HK-2 (cell line): ENCODE measurements at regions not wholly inside any gene's neighbourhood (a gene's known extent, or its start where the extent isn't known, plus 50 kb on each side); places are given as distances from the start of the nearest gene placed in this dataset.

Experiments used
- DNase-seq: peaks from one replicate; pipeline ENCODE4 v3.0.0-alpha.2; 2018; ENCODE audit not compliant: unreplicated experiment

GRCh38 chr5:166363087-166363760, 1928.2 kb upstream of the WWC1 start:
- DNase-seq = no peak

- DNase-seq = no peak
These were observed 1926.3 kb upstream of the WWC1 start for GRCh38 chr5:166365164-166365563.

GRCh38 chr5:166367391-166367790, 1924.1 kb upstream of the WWC1 start:
- no peak for DNase-seq

GRCh38 chr5:166369346-166369745, 1922.1 kb upstream of the WWC1 start:
- no peak for DNase-seq

- no peak for DNase-seq
These were observed 1921.6 kb upstream of the WWC1 start for GRCh38 chr5:166369807-166370206.

- DNase-seq = no peak
These were observed 1920.3 kb upstream of the WWC1 start for GRCh38 chr5:166370928-166371690.

GRCh38 chr5:166373817-166374216, 1917.6 kb upstream of the WWC1 start:
- no peak for DNase-seq

- DNase-seq = no peak
These were observed 1913.7 kb upstream of the WWC1 start for GRCh38 chr5:166377756-166378155.

- no peak for DNase-seq
These were observed 1911.9 kb upstream of the WWC1 start for GRCh38 chr5:166379517-166379916.

GRCh38 chr5:166382031-166382430, 1909.4 kb upstream of the WWC1 start:
- no peak for DNase-seq

GRCh38 chr5:166398131-166398530, 1893.3 kb upstream of the WWC1 start:
- DNase-seq = no peak

GRCh38 chr5:166399781-166400180, 1891.7 kb upstream of the WWC1 start:
- no peak for DNase-seq

- DNase-seq = no peak
These were observed 1890.1 kb upstream of the WWC1 start for GRCh38 chr5:166401391-166401790.

GRCh38 chr5:166412191-166412590, 1879.3 kb upstream of the WWC1 start:
- DNase-seq = no peak

GRCh38 chr5:166427211-166427610, 1864.2 kb upstream of the WWC1 start:
- DNase-seq = no peak

GRCh38 chr5:166428264-166428803, 1863.1 kb upstream of the WWC1 start:
- DNase-seq = no peak

GRCh38 chr5:166430491-166431319, 1860.7 kb upstream of the WWC1 start:
- DNase-seq = no peak

GRCh38 chr5:166431456-166431855, 1860.0 kb upstream of the WWC1 start:
- no peak for DNase-seq

- DNase-seq = no peak
These were observed 1857.8 kb upstream of the WWC1 start for GRCh38 chr5:166433679-166434078.

GRCh38 chr5:166436872-166437271, 1854.6 kb upstream of the WWC1 start:
- no peak for DNase-seq

GRCh38 chr5:166486348-166486747, 1805.1 kb upstream of the WWC1 start:
- no peak for DNase-seq

- DNase-seq = no peak
These were observed 1802.9 kb upstream of the WWC1 start for GRCh38 chr5:166488560-166488959.
